ENCODE measurements at regions not wholly inside any gene's neighbourhood (a gene's known extent, or its start where the extent isn't known, plus 50 kb on each side); places are given as distances from the start of the nearest gene placed in this dataset.

GRCh38 chr9:78685471-78685870, 388.5 kb downstream of the PSAT1 start:
- intact Hi-C loops (cut with DNase I; ENCODE audit: low total_unique reads), result loop anchor here (10.0 kb wide), 1 partner anchor 1121 kb away; no protein-coding TSS in a partner anchor
- Histone ChIP-seq H3K36me3 (no peaks in the 10 kb centered on the region), H3K27me3 (no peaks in the 10 kb centered on the region), H3K4me1 (no peaks in the 10 kb centered on the region), H3K9me3 (no peaks in the 10 kb centered on the region), H3K27ac (no peak overlapping the region), H3K4me3 (no peak overlapping the region)
- no peak for DNase-seq (ENCODE audit: low spot score in 2 of 2)
- TF ChIP-seq POLR2A (IDR thresholded peaks at IDR 0.05), result no peak
- no peak for TF ChIP-seq CTCF (IDR thresholded peaks at IDR 0.05)
- TF ChIP-seq POLR2AphosphoS5 (IDR thresholded peaks at IDR 0.05), result no peak

- H3K4me1 ChIP-seq, result no peaks in the 10 kb centered on the region
- no peaks in the 10 kb centered on the region for H3K27me3 ChIP-seq
- H3K27ac ChIP-seq, result no peak overlapping the region
- no peak for TF ChIP-seq CTCF (IDR thresholded peaks at IDR 0.05)
- no peak for TF ChIP-seq POLR2A (IDR thresholded peaks at IDR 0.05)
- TF ChIP-seq POLR2AphosphoS5 (IDR thresholded peaks at IDR 0.05), result no peak
- no peaks in the 10 kb centered on the region for H3K9me3 ChIP-seq
- H3K4me3 ChIP-seq, result no peak overlapping the region
- DNase-seq (ENCODE audit: low spot score in 2 of 2), result no peak
- H3K36me3 ChIP-seq, result no peaks in the 10 kb centered on the region
- intact Hi-C loops (cut with DNase I; ENCODE audit: low total_unique reads), result loop anchor here (10.0 kb wide), 1 partner anchor 1124 kb away; no protein-coding TSS in a partner anchor
Observed at GRCh38 chr9:78688796-78689195, 391.9 kb downstream of the PSAT1 start.

GRCh38 chr9:78691542-78691941, 394.6 kb downstream of the PSAT1 start:
- no peaks in the 10 kb centered on the region for H3K36me3 ChIP-seq
- H3K4me3 ChIP-seq, result no peak overlapping the region
- TF ChIP-seq POLR2A (IDR thresholded peaks at IDR 0.05) (no peak), POLR2AphosphoS5 (IDR thresholded peaks at IDR 0.05) (no peak), CTCF (IDR thresholded peaks at IDR 0.05) (no peak)
- no peaks in the 10 kb centered on the region for H3K4me1 ChIP-seq
- H3K27ac ChIP-seq, result no peak overlapping the region
- H3K27me3 ChIP-seq, result no peaks in the 10 kb centered on the region
- H3K9me3 ChIP-seq, result no peaks in the 10 kb centered on the region
- DNase-seq (ENCODE audit: low spot score in 2 of 2), result no peak
- intact Hi-C loops (cut with DNase I; ENCODE audit: low total_unique reads), result no loop called here

GRCh38 chr9:78692871-78693270, 395.9 kb downstream of the PSAT1 start:
- H3K4me3 ChIP-seq, result no peak overlapping the region
- H3K27me3 ChIP-seq, result no peaks in the 10 kb centered on the region
- intact Hi-C loops (cut with DNase I; ENCODE audit: low total_unique reads), result no loop called here
- H3K4me1 ChIP-seq, result no peaks in the 10 kb centered on the region
- H3K36me3 ChIP-seq, result no peaks in the 10 kb centered on the region
- no peak for DNase-seq (ENCODE audit: low spot score in 2 of 2)
- TF ChIP-seq POLR2A (IDR thresholded peaks at IDR 0.05) (no peak), POLR2AphosphoS5 (IDR thresholded peaks at IDR 0.05) (no peak), CTCF (IDR thresholded peaks at IDR 0.05) (no peak)
- H3K9me3 ChIP-seq, result no peaks in the 10 kb centered on the region
- no peak overlapping the region for H3K27ac ChIP-seq

- Histone ChIP-seq H3K4me1 (no peaks in the 10 kb centered on the region), H3K36me3 (no peaks in the 10 kb centered on the region), H3K27me3 (no peaks in the 10 kb centered on the region), H3K4me3 (no peak overlapping the region), H3K9me3 (no peaks in the 10 kb centered on the region), H3K27ac (no peak overlapping the region)
- intact Hi-C loops (cut with DNase I; ENCODE audit: low total_unique reads), result no loop called here
- TF ChIP-seq CTCF (IDR thresholded peaks at IDR 0.05), result no peak
- TF ChIP-seq POLR2A (IDR thresholded peaks at IDR 0.05), result no peak
- DNase-seq (ENCODE audit: low spot score in 2 of 2), result no peak
Observed at GRCh38 chr9:78694974-78695373, 398.0 kb downstream of the PSAT1 start.

Data from breast epithelium (tissue), 4 donors.